Thyroid gland (tissue), 4 donors: ENCODE measurements at regions not wholly inside any gene's neighbourhood (a gene's known extent, or its start where the extent isn't known, plus 50 kb on each side); places are given as distances from the start of the nearest gene placed in this dataset.

Experiments used
- POLR2A ChIP-seq, 2 donors: fragments of 450-650 bp; IDR thresholded peaks; one replicate each; pipeline ENCODE4 v1.6.1; 2017; ENCODE audit warnings: antibody characterized with exemption in 2 of 2, mild to moderate bottlenecking in 2 of 2, moderate library complexity in 1 of 2
- TF ChIP-seq, protein P1 (sequence below), 6 experiments: fragments of 200-600 bp in 3 of 6; fragments of 450-650 bp in 3 of 6; sonication (generic) in 3 of 6; IDR thresholded peaks; one replicate each; pipeline ENCODE4 v1.5.1; 2016 to 2019; ENCODE audit warnings: antibody characterized with exemption in 6 of 6, mild to moderate bottlenecking in 2 of 6, inconsistent platforms in 1 of 6, moderate library complexity in 1 of 6

DNA sequence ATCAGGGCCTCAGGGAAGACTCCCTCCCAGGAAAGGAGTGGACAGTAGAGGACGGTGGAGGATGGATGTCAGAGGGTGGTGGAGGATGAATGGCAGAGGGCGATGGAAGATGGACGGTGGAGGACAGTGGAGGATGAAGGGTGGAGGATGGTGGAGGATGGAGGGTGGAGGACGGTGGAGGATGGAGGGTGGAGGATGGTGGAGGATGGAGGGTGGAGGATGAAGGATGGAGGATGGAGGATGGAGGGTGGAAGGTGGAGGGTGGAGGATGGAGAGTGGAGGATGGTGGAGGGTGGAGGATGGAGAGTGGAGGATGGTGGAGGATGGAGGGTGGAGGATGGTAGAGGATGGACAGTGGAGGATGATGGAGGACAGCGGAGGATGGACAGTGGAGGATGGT lies 95.9 kb downstream of the LRRC74A start:
- TF ChIP-seq, protein P1, sequence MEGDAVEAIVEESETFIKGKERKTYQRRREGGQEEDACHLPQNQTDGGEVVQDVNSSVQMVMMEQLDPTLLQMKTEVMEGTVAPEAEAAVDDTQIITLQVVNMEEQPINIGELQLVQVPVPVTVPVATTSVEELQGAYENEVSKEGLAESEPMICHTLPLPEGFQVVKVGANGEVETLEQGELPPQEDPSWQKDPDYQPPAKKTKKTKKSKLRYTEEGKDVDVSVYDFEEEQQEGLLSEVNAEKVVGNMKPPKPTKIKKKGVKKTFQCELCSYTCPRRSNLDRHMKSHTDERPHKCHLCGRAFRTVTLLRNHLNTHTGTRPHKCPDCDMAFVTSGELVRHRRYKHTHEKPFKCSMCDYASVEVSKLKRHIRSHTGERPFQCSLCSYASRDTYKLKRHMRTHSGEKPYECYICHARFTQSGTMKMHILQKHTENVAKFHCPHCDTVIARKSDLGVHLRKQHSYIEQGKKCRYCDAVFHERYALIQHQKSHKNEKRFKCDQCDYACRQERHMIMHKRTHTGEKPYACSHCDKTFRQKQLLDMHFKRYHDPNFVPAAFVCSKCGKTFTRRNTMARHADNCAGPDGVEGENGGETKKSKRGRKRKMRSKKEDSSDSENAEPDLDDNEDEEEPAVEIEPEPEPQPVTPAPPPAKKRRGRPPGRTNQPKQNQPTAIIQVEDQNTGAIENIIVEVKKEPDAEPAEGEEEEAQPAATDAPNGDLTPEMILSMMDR (IDR thresholded peaks at IDR 0.05), result no peak
- TF ChIP-seq POLR2A (IDR thresholded peaks at IDR 0.05), result no peak
